H1 (cell line): ENCODE measurements at regions not wholly inside any gene's neighbourhood (a gene's known extent, or its start where the extent isn't known, plus 50 kb on each side); places are given as distances from the start of the nearest gene placed in this dataset.

Experiments
- CTCF ChIA-PET: fragments of 300-600 bp; sonication (Branson Sonifier 250); formaldehyde crosslinking; loops from one replicate; lab custom pipeline; 2021; ENCODE audit not compliant: partially characterized antibody; lab: Charles Lee
- POLR2A ChIA-PET: fragments of 300-600 bp; sonication (Branson Sonifier 250); formaldehyde crosslinking; loops from one replicate; lab custom pipeline; 2021; ENCODE audit warnings: inconsistent platforms; ENCODE audit not compliant: partially characterized antibody; lab: Charles Lee
- DNase-seq, 2 experiments: peaks; one replicate each; pipeline versions ENCODE4 v3.0.0 to v3.0.0-alpha.2; 2010 to 2022; ENCODE audit warnings: low spot score in 2 of 2, low read depth in 1 of 2, mixed read lengths in 1 of 2
- FAIRE-seq: peaks from 2 replicates; lab custom pipeline; 2011; peaks lifted over from hg19 to GRCh38; lab: Jason Lieb, UNC
- H2AFZ ChIP-seq: 2 replicates; pipeline ENCODE4 v1.8.1; 2012; ENCODE audit warnings: low read length, inconsistent platforms
- H2AK5ac ChIP-seq: 2 replicates; pipeline ENCODE4 v1.6.1; 2013; ENCODE audit warnings: low read depth, low read length
- H2BK120ac ChIP-seq: replicated peaks from 2 replicates; pipeline ENCODE3; 2013; ENCODE audit warnings: low read depth, low read length, inconsistent platforms
- H2BK12ac ChIP-seq: 2 replicates; pipeline ENCODE4 v1.6.1; 2013; ENCODE audit warnings: low read depth, low read length
- H2BK15ac ChIP-seq: 2 replicates; pipeline ENCODE4 v1.6.1; 2013; ENCODE audit warnings: low read length
- H2BK20ac ChIP-seq: 2 replicates; pipeline ENCODE4 v1.6.1; 2013; ENCODE audit warnings: low read length
- H2BK5ac ChIP-seq: 2 replicates; pipeline ENCODE4 v1.6.1; 2013; ENCODE audit warnings: low read depth, low read length
- H3K14ac ChIP-seq: 2 replicates; pipeline ENCODE4 v1.6.1; 2013; ENCODE audit warnings: inconsistent platforms; ENCODE audit not compliant: insufficient read length
- H3K18ac ChIP-seq: 2 replicates; pipeline ENCODE4 v1.6.1; 2013; ENCODE audit warnings: low read length; ENCODE audit errors: extremely low read depth
- H3K23ac ChIP-seq: 2 replicates; pipeline ENCODE4 v1.6.1; 2013; ENCODE audit warnings: inconsistent platforms; ENCODE audit not compliant: insufficient read length
- H3K23me2 ChIP-seq: 2 replicates; pipeline ENCODE4 v1.6.1; 2013; ENCODE audit warnings: low read depth, low read length
- H3K27ac ChIP-seq: 2 replicates; pipeline ENCODE4 v1.6.1; 2011; ENCODE audit warnings: low read depth, low read length, inconsistent platforms
- H3K27me3 ChIP-seq, 4 experiments: replicated peaks in 1 of 4; 1 replicate in 1 of 4; 2 replicates in 3 of 4; pipeline versions ENCODE4 v1.6.1 to v1.8.1; 2011 to 2013; ENCODE audit warnings: low read length in 3 of 4, mild to moderate bottlenecking in 3 of 4, inconsistent platforms in 2 of 4, mixed read lengths in 2 of 4, moderate library complexity in 1 of 4; ENCODE audit not compliant: control insufficient read depth in 3 of 4, insufficient read depth in 3 of 4; ENCODE audit errors: extremely low read depth in 1 of 4
- H3K36me3 ChIP-seq, 4 experiments: 2 replicates each; pipeline versions ENCODE4 v1.6.1 to v1.8.1; 2011 to 2013; ENCODE audit warnings: mild to moderate bottlenecking in 4 of 4, low read length in 3 of 4, moderate library complexity in 2 of 4, control low read depth in 1 of 4, inconsistent platforms in 1 of 4; ENCODE audit not compliant: insufficient read depth in 4 of 4, control insufficient read depth in 2 of 4
- H3K4ac ChIP-seq: replicated peaks from 2 replicates; pipeline ENCODE3; 2013; ENCODE audit warnings: low read length, low read depth, mixed read lengths, inconsistent platforms; ENCODE audit not compliant: insufficient read length
- H3K4me1 ChIP-seq, 4 experiments: replicated peaks in 1 of 4; 1 replicate in 1 of 4; 2 replicates in 3 of 4; pipeline versions ENCODE4 v1.6.1 to v1.8.1; 2011 to 2013; ENCODE audit warnings: low read length in 3 of 4, inconsistent platforms in 2 of 4, mixed read lengths in 1 of 4; ENCODE audit not compliant: insufficient read depth in 4 of 4, control insufficient read depth in 3 of 4
- H3K4me2 ChIP-seq, 2 experiments: 2 replicates each; pipeline versions ENCODE4 v1.6.1 to v1.8.1; 2011 to 2013; ENCODE audit warnings: low read depth in 2 of 2, low read length in 2 of 2, control low read depth in 1 of 2, inconsistent platforms in 1 of 2, mild to moderate bottlenecking in 1 of 2; ENCODE audit not compliant: insufficient read depth in 1 of 2
- H3K4me3 ChIP-seq, 4 experiments: fragments of 200-600, 300-600 bp in 1 of 4; sonication (generic), shearing (Covaris generic), sonication (Bioruptor Twin) in 1 of 4; 2 replicates each; pipeline versions ENCODE4 v1.5.1 to v1.8.1; 2011 to 2016; ENCODE audit warnings: low read length in 4 of 4, low read depth in 3 of 4, control low read depth in 2 of 4, inconsistent platforms in 2 of 4, mild to moderate bottlenecking in 2 of 4, mixed read lengths in 1 of 4, moderate library complexity in 1 of 4; ENCODE audit not compliant: insufficient read depth in 2 of 4; ENCODE audit errors: extremely low read depth in 1 of 4
- H3K56ac ChIP-seq: replicated peaks from 2 replicates; pipeline ENCODE3; 2013; ENCODE audit warnings: low read depth, mild to moderate bottlenecking, mixed read lengths, low read length, inconsistent platforms; ENCODE audit not compliant: insufficient read length
- H3K79me1 ChIP-seq: 2 replicates; pipeline ENCODE4 v1.6.1; 2013; ENCODE audit warnings: low read depth, low read length, control low read depth
- H3K79me2 ChIP-seq, 2 experiments: 2 replicates each; pipeline versions ENCODE4 v1.6.1 to v1.8.1; 2012 to 2013; ENCODE audit warnings: low read length in 2 of 2, mild to moderate bottlenecking in 2 of 2, inconsistent platforms in 1 of 2; ENCODE audit not compliant: insufficient read depth in 2 of 2, control insufficient read depth in 1 of 2
- H3K9ac ChIP-seq, 4 experiments: replicated peaks in 1 of 4; 1 replicate in 1 of 4; 2 replicates in 3 of 4; pipeline versions ENCODE4 v1.6.1 to v1.8.1; 2011 to 2013; ENCODE audit warnings: low read depth in 3 of 4, low read length in 3 of 4, control low read depth in 2 of 4, mild to moderate bottlenecking in 2 of 4, moderate library complexity in 2 of 4, inconsistent platforms in 1 of 4; ENCODE audit errors: extremely low read depth in 1 of 4
- H3K9me3 ChIP-seq, 2 experiments: 2 replicates each; pipeline versions ENCODE4 v1.6.1 to v1.8.1; 2012 to 2013; ENCODE audit warnings: mild to moderate bottlenecking in 2 of 2, moderate library complexity in 2 of 2, control low read depth in 1 of 2, inconsistent platforms in 1 of 2, low read depth in 1 of 2, low read length in 1 of 2, mixed read lengths in 1 of 2; ENCODE audit not compliant: insufficient read depth in 2 of 2
- H4K20me1 ChIP-seq, 2 experiments: replicated peaks in 1 of 2; 2 replicates each; pipeline versions ENCODE3 to v1.8.1; 2011 to 2013; ENCODE audit warnings: inconsistent platforms in 2 of 2, low read length in 2 of 2, mild to moderate bottlenecking in 1 of 2; ENCODE audit not compliant: insufficient read depth in 2 of 2, control insufficient read depth in 1 of 2
- H4K5ac ChIP-seq: 2 replicates; pipeline ENCODE4 v1.6.1; 2013; ENCODE audit warnings: low read length, low read depth, mixed read lengths, inconsistent platforms; ENCODE audit not compliant: insufficient read length
- H4K8ac ChIP-seq: 2 replicates; pipeline ENCODE4 v1.8.0; 2013; ENCODE audit warnings: mild to moderate bottlenecking, moderate library complexity, low read length, inconsistent platforms; ENCODE audit not compliant: insufficient read depth; ENCODE audit errors: extremely low read depth
- H4K91ac ChIP-seq: replicated peaks from 2 replicates; pipeline ENCODE3; 2013; ENCODE audit warnings: low read length, mixed read lengths, inconsistent platforms; ENCODE audit not compliant: insufficient read length
- BRCA1 ChIP-seq: IDR thresholded peaks from 2 replicates; pipeline ENCODE4 v1.6.1; 2012; ENCODE audit warnings: low read depth, low read length, improper control_type of control experiment
- CHD2 ChIP-seq: IDR thresholded peaks from 2 replicates; pipeline ENCODE4 v1.6.1; 2012; ENCODE audit warnings: low read length, improper control_type of control experiment
- CTCF ChIP-seq, 3 experiments: IDR thresholded peaks; 1 replicate in 2 of 3; 2 replicates in 1 of 3; pipeline versions ENCODE4 v1.5.1 to v1.6.1; 2011; ENCODE audit warnings: low read length in 3 of 3, mild to moderate bottlenecking in 3 of 3, inconsistent platforms in 2 of 3, low read depth in 1 of 3, moderate library complexity in 1 of 3; ENCODE audit not compliant: insufficient read depth in 1 of 3; ENCODE audit errors: control extremely low read depth in 1 of 3
- E2F6 ChIP-seq: IDR thresholded peaks from 2 replicates; pipeline ENCODE4 v1.6.1; 2012; ENCODE audit warnings: inconsistent platforms
- EGR1 ChIP-seq: IDR thresholded peaks from 2 replicates; pipeline ENCODE4 v1.6.1; 2011; ENCODE audit warnings: low read depth, low read length, borderline replicate concordance
- EZH2 ChIP-seq: fragments of 200-600 bp; sonication (generic); IDR thresholded peaks from 2 replicates; pipeline ENCODE4 v1.7.1; 2012; ENCODE audit warnings: low read depth, mild to moderate bottlenecking, moderate library complexity, low read length, inconsistent platforms; ENCODE audit not compliant: severe bottlenecking
- NRF1 ChIP-seq: IDR thresholded peaks from 2 replicates; pipeline ENCODE4 v1.6.1; 2011; ENCODE audit warnings: mild to moderate bottlenecking, low read depth, low read length, improper control_type of control experiment
- POLR2A ChIP-seq, 2 experiments: IDR thresholded peaks; 1 replicate in 1 of 2; 2 replicates in 1 of 2; pipeline ENCODE4 v1.6.1; 2011; ENCODE audit warnings: low read depth in 2 of 2, low read length in 2 of 2, mild to moderate bottlenecking in 2 of 2; ENCODE audit errors: control extremely low read depth in 1 of 2
- SIX5 ChIP-seq: IDR thresholded peaks from 2 replicates; pipeline ENCODE4 v1.6.1; 2011; ENCODE audit warnings: mild to moderate bottlenecking, low read depth, low read length
- SRF ChIP-seq: IDR thresholded peaks from 2 replicates; pipeline ENCODE4 v1.6.1; 2011; ENCODE audit warnings: mild to moderate bottlenecking, low read depth, low read length, moderate library complexity
- TAF1 ChIP-seq: IDR thresholded peaks from 2 replicates; pipeline ENCODE4 v1.6.1; 2011; ENCODE audit warnings: mild to moderate bottlenecking, low read depth, low read length
- TAF7 ChIP-seq: optimal IDR thresholded peaks from 2 replicates; pipeline ENCODE3; 2011; ENCODE audit warnings: low read depth, mild to moderate bottlenecking, inconsistent platforms, low read length, moderate library complexity, borderline replicate concordance
- TCF12 ChIP-seq: IDR thresholded peaks from 2 replicates; pipeline ENCODE4 v1.6.1; 2011; ENCODE audit warnings: low read depth, mild to moderate bottlenecking, low read length
- WGBS, 2 experiments: shearing (Covaris generic) in 1 of 2; methylation state at CpG; one replicate each; pipeline versions ENCODE4 v1.1.6 to v1.1.7; 2013 to 2015; ENCODE audit warnings: low lambda C conversion rate in 2 of 2, mixed read lengths in 2 of 2, inconsistent platforms in 1 of 2, low coverage in 1 of 2, missing lambda C conversion rate in 1 of 2; ENCODE audit not compliant: insufficient replicate concordance in 2 of 2, insufficient coverage in 1 of 2, insufficient read length in 1 of 2; ENCODE audit errors: extremely low coverage in 1 of 2, missing lambda C conversion rate in 1 of 2; 5-methylcytosine and 5-hydroxymethylcytosine counted together

- H3K36me3 ChIP-seq, result no peaks in the 10 kb centered on the region
- H4K8ac ChIP-seq, result no peak overlapping the region
- no peak overlapping the region for H3K18ac ChIP-seq
- no peak overlapping the region for H3K4me3 ChIP-seq
- H2BK5ac ChIP-seq, result no peak overlapping the region
- no peaks in the 10 kb centered on the region for H4K20me1 ChIP-seq
- H2BK15ac ChIP-seq, result no peak overlapping the region
- no peak overlapping the region for H3K56ac ChIP-seq
- DNase-seq (no peak), FAIRE-seq (no peak)
- peaks cover 5 to 9% of the 10 kb centered on the region in 2 experiments; a peak in 2 of 4 replicates for H3K9me3 ChIP-seq
- no peak overlapping the region for H4K5ac ChIP-seq
- H3K9ac ChIP-seq, result no peak overlapping the region
- H3K79me1 ChIP-seq, result no peaks in the 10 kb centered on the region
- no peak overlapping the region for H2AK5ac ChIP-seq
- H3K4me2 ChIP-seq, result no peak overlapping the region
- H2AFZ ChIP-seq, result no peak overlapping the region
- no peaks in the 10 kb centered on the region for H3K27me3 ChIP-seq
- H3K23ac ChIP-seq, result no peak overlapping the region
- H3K27ac ChIP-seq, result no peak overlapping the region
- H4K91ac ChIP-seq, result no peak overlapping the region
- ChIA-PET POLR2A (no interaction called here), CTCF (no interaction called here)
- H3K23me2 ChIP-seq, result no peaks in the 10 kb centered on the region
- H2BK20ac ChIP-seq, result peak overlapping the region; percentile 67; the same call in 1 of the 2 replicates
- H2BK120ac ChIP-seq, result no peak overlapping the region
- H3K4me1 ChIP-seq, result peaks cover 0 to 5% (median under 1%) of the 10 kb centered on the region in 4 experiments; a peak in 2 of 7 replicates
- H3K4ac ChIP-seq, result no peak overlapping the region
- no peak overlapping the region for H2BK12ac ChIP-seq
- 84% methylated on average over 2 of the region's 2 CpGs; no CpG with 5 or more reads in 1 of the 2 experiments for WGBS, 2 experiments
- H3K14ac ChIP-seq, result no peak overlapping the region
- no peaks in the 10 kb centered on the region for H3K79me2 ChIP-seq
- TF ChIP-seq EZH2 (no peak), SRF (no peak), E2F6 (no peak), BRCA1 (no peak), POLR2A (IDR thresholded peaks at IDR 0.05; ENCODE audit: control extremely low read depth in 1 of 2, low read depth in 2 of 2, low read length in 2 of 2) (no peak), CTCF (IDR thresholded peaks at IDR 0.05; ENCODE audit: control extremely low read depth in 1 of 3, insufficient read depth in 1 of 3, low read depth in 1 of 3, low read length in 3 of 3) (no peak), TAF1 (no peak), TCF12 (no peak), SIX5 (no peak), CHD2 (no peak), NRF1 (no peak), TAF7 (no peak), EGR1 (no peak)
These were observed 1328.7 kb downstream of the ADGRL3 start for GRCh38 chr4:62528874-62529273.
